Hepatocyte (in vitro differentiated cells): ENCODE measurements at regions not wholly inside any gene's neighbourhood (a gene's known extent, or its start where the extent isn't known, plus 50 kb on each side); places are given as distances from the start of the nearest gene placed in this dataset.

Experiments used
- EZH2 ChIP-seq: fragments of 200-600 bp; sonication (generic); IDR thresholded peaks from 2 replicates; pipeline ENCODE4 v1.6.1; 2016; ENCODE audit warnings: antibody characterized with exemption, mild to moderate bottlenecking, borderline replicate concordance
- TF ChIP-seq, protein P1 (sequence below): fragments of 200-600 bp; sonication (generic); IDR thresholded peaks from 2 replicates; pipeline ENCODE4 v1.5.1; 2016; ENCODE audit warnings: antibody characterized with exemption, mild to moderate bottlenecking; ENCODE audit not compliant: poor library complexity

DNA sequence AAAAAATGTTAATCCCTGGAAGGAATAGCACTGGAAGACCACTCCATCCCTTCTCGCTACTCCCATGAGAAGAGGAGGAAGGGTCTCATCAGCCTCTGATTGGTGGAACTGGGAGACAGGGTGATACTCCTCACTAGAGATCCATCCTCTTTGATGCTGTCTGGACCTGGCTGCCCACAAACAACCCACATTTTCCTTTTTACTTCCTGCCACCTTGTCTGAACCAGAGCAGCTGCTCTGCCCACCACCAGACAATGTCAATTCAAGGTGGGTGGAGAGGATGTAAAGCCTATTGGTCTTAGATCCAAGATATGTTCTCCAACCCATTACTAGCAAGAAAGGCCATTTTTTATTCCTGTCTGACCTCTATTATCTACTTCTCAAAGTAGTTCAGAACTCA, 246.9 kb upstream of the TANK start:
- TF ChIP-seq, protein P1, sequence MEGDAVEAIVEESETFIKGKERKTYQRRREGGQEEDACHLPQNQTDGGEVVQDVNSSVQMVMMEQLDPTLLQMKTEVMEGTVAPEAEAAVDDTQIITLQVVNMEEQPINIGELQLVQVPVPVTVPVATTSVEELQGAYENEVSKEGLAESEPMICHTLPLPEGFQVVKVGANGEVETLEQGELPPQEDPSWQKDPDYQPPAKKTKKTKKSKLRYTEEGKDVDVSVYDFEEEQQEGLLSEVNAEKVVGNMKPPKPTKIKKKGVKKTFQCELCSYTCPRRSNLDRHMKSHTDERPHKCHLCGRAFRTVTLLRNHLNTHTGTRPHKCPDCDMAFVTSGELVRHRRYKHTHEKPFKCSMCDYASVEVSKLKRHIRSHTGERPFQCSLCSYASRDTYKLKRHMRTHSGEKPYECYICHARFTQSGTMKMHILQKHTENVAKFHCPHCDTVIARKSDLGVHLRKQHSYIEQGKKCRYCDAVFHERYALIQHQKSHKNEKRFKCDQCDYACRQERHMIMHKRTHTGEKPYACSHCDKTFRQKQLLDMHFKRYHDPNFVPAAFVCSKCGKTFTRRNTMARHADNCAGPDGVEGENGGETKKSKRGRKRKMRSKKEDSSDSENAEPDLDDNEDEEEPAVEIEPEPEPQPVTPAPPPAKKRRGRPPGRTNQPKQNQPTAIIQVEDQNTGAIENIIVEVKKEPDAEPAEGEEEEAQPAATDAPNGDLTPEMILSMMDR, result no peak
- no peak for TF ChIP-seq EZH2
